H9 (cell line): ENCODE measurements at regions not wholly inside any gene's neighbourhood (a gene's known extent, or its start where the extent isn't known, plus 50 kb on each side); places are given as distances from the start of the nearest gene placed in this dataset.

Experiments
- DNase-seq: peaks from one replicate; pipeline ENCODE4 v3.0.0-alpha.2; 2017
- H2AFZ ChIP-seq: one replicate; pipeline ENCODE4 v1.6.1; 2013; ENCODE audit warnings: mild to moderate bottlenecking, low read length, control low read depth, moderate library complexity
- H2AK5ac ChIP-seq: 2 replicates; pipeline ENCODE4 v1.6.1; 2013; ENCODE audit warnings: low read length, control low read depth, mixed read lengths; ENCODE audit not compliant: insufficient read length
- H2BK120ac ChIP-seq: one replicate; pipeline ENCODE4 v1.6.1; 2013; ENCODE audit warnings: low read depth, mild to moderate bottlenecking, low read length, control low read depth, inconsistent platforms; ENCODE audit not compliant: poor library complexity, severe bottlenecking
- H2BK12ac ChIP-seq: 2 replicates; pipeline ENCODE4 v1.6.1; 2013; ENCODE audit warnings: low read length, control low read depth, mixed read lengths, low read depth; ENCODE audit not compliant: insufficient read length
- H2BK15ac ChIP-seq: 2 replicates; pipeline ENCODE4 v1.6.1; 2013; ENCODE audit warnings: low read depth, low read length, control low read depth
- H2BK20ac ChIP-seq: one replicate; pipeline ENCODE4 v1.6.1; 2013; ENCODE audit warnings: low read depth, mild to moderate bottlenecking, low read length, control low read depth, inconsistent platforms; ENCODE audit not compliant: poor library complexity, severe bottlenecking
- H2BK5ac ChIP-seq: 2 replicates; pipeline ENCODE4 v1.6.1; 2013; ENCODE audit warnings: low read length, control low read depth, mixed read lengths; ENCODE audit not compliant: insufficient read length
- H3K14ac ChIP-seq: 2 replicates; pipeline ENCODE4 v1.6.1; 2013; ENCODE audit warnings: low read length, control low read depth; ENCODE audit not compliant: insufficient read depth
- H3K18ac ChIP-seq: 2 replicates; pipeline ENCODE4 v1.6.1; 2013; ENCODE audit warnings: low read depth, mild to moderate bottlenecking, mixed read lengths, low read length, control low read depth; ENCODE audit not compliant: insufficient read length
- H3K23ac ChIP-seq: 2 replicates; pipeline ENCODE4 v1.6.1; 2013; ENCODE audit warnings: low read length, control low read depth, mixed read lengths, low read depth; ENCODE audit not compliant: insufficient read length
- H3K23me2 ChIP-seq: 2 replicates; pipeline ENCODE4 v1.6.1; 2013; ENCODE audit warnings: low read depth, mild to moderate bottlenecking, mixed read lengths, low read length, control low read depth; ENCODE audit not compliant: insufficient read length, poor library complexity, severe bottlenecking
- H3K27ac ChIP-seq: 2 replicates; pipeline ENCODE4 v1.5.1; 2013; ENCODE audit warnings: low read length, control low read depth, mixed read lengths, low read depth; ENCODE audit not compliant: insufficient read length
- H3K27me3 ChIP-seq: 2 replicates; pipeline ENCODE4 v1.6.1; 2013; ENCODE audit warnings: low read length, control low read depth, inconsistent platforms; ENCODE audit not compliant: insufficient read depth
- H3K4ac ChIP-seq: 2 replicates; pipeline ENCODE4 v1.6.1; 2013; ENCODE audit warnings: low read depth, mild to moderate bottlenecking, control low read depth, inconsistent platforms, low read length, moderate library complexity
- H3K4me1 ChIP-seq: 2 replicates; pipeline ENCODE4 v1.6.1; 2013; ENCODE audit warnings: low read length, control low read depth, inconsistent platforms; ENCODE audit not compliant: insufficient read depth
- H3K4me2 ChIP-seq: 2 replicates; pipeline ENCODE4 v1.6.1; 2013; ENCODE audit warnings: low read length, control low read depth, mixed read lengths; ENCODE audit not compliant: insufficient read length, insufficient read depth
- H3K56ac ChIP-seq: 2 replicates; pipeline ENCODE4 v1.6.1; 2013; ENCODE audit warnings: low read depth, mild to moderate bottlenecking, mixed read lengths, low read length, control low read depth; ENCODE audit not compliant: insufficient read length
- H3K79me1 ChIP-seq: 2 replicates; pipeline ENCODE4 v1.6.1; 2013; ENCODE audit warnings: low read depth, mild to moderate bottlenecking, moderate library complexity, low read length, control low read depth, inconsistent platforms; ENCODE audit not compliant: insufficient read depth, poor library complexity, severe bottlenecking
- H3K79me2 ChIP-seq: 2 replicates; pipeline ENCODE4 v1.6.1; 2013; ENCODE audit warnings: low read length, control low read depth, inconsistent platforms; ENCODE audit not compliant: insufficient read depth
- H3K9ac ChIP-seq: 2 replicates; pipeline ENCODE4 v1.6.1; 2013; ENCODE audit warnings: low read length, control low read depth, mixed read lengths; ENCODE audit not compliant: insufficient read length; ENCODE audit errors: extremely low read depth
- H3K9me3 ChIP-seq: one replicate; pipeline ENCODE4 v1.6.1; 2013; ENCODE audit warnings: low read depth, low read length, inconsistent platforms; ENCODE audit not compliant: control insufficient read depth
- H3T11ph ChIP-seq: one replicate; pipeline ENCODE4 v1.6.1; 2013; ENCODE audit warnings: mild to moderate bottlenecking, low read length, control low read depth, inconsistent platforms
- H4K20me1 ChIP-seq: one replicate; pipeline ENCODE4 v1.6.1; 2013; ENCODE audit not compliant: control insufficient read depth, insufficient read length, insufficient read depth
- H4K5ac ChIP-seq: 2 replicates; pipeline ENCODE4 v1.6.1; 2013; ENCODE audit warnings: low read depth, mild to moderate bottlenecking, mixed read lengths, low read length, control low read depth; ENCODE audit not compliant: insufficient read length
- H4K8ac ChIP-seq: replicated peaks from 2 replicates; pipeline ENCODE4 v1.6.1; 2013; ENCODE audit warnings: low read length, control low read depth, mixed read lengths, low read depth; ENCODE audit not compliant: insufficient read length
- H4K91ac ChIP-seq: 2 replicates; pipeline ENCODE4 v1.6.1; 2013; ENCODE audit warnings: low read depth, mild to moderate bottlenecking, moderate library complexity, mixed read lengths, low read length, control low read depth; ENCODE audit not compliant: insufficient read length
- H3K27ac Mint-ChIP-seq, 3 experiments: 2 replicates in 2 of 3; 3 replicates in 1 of 3; pipeline ENCODE4 v1.8.0; 2020 to 2021; ENCODE audit warnings: mixed read lengths in 3 of 3, mild to moderate bottlenecking in 1 of 3, moderate library complexity in 1 of 3
- H3K27me3 Mint-ChIP-seq: 2 replicates; pipeline ENCODE4 v1.8.0; 2021; ENCODE audit warnings: low read depth, mild to moderate bottlenecking, moderate library complexity, mixed read lengths
- H3K36me3 Mint-ChIP-seq, 3 experiments: 2 replicates in 2 of 3; 3 replicates in 1 of 3; pipeline ENCODE4 v1.8.0; 2020 to 2021; ENCODE audit warnings: low read depth in 3 of 3, mixed read lengths in 3 of 3; ENCODE audit not compliant: insufficient read depth in 1 of 3
- H3K4me1 Mint-ChIP-seq, 2 experiments: 2 replicates each; pipeline ENCODE4 v1.8.0; 2020; ENCODE audit warnings: mixed read lengths in 2 of 2
- H3K4me3 Mint-ChIP-seq, 2 experiments: 2 replicates in 1 of 2; 3 replicates in 1 of 2; pipeline ENCODE4 v1.8.0; 2020 to 2021; ENCODE audit warnings: mild to moderate bottlenecking in 2 of 2, mixed read lengths in 2 of 2, moderate library complexity in 1 of 2
- H3K9me3 Mint-ChIP-seq, 2 experiments: 2 replicates in 1 of 2; 3 replicates in 1 of 2; pipeline ENCODE4 v1.8.0; 2020; ENCODE audit warnings: mild to moderate bottlenecking in 2 of 2, mixed read lengths in 2 of 2, moderate library complexity in 1 of 2
- CTCF ChIP-seq: fragments of 200-600 bp; sonication (generic); conservative IDR thresholded peaks from 3 replicates; pipeline ENCODE4 v1.8.0; 2021; ENCODE audit warnings: antibody characterized with exemption, mild to moderate bottlenecking
- WGBS: extraction: QIAGEN DNeasy Blood & Tissue Kit; methylation state at CpG from one replicate; pipeline ENCODE4 v1.1.7; 2013; ENCODE audit warnings: missing lambda C conversion rate, low lambda C conversion rate, mixed read lengths; ENCODE audit not compliant: insufficient read length; ENCODE audit errors: extremely low coverage; 5-methylcytosine and 5-hydroxymethylcytosine counted together

- H4K5ac ChIP-seq: no peak overlapping the region
- H3K56ac ChIP-seq: no peak overlapping the region
- H2BK5ac ChIP-seq: no peak overlapping the region
- no peak overlapping the region for H3K23ac ChIP-seq
- DNase-seq: peak; percentile 79
- Mint-ChIP-seq H3K4me1 (peaks cover 15 to 16% of the 10 kb centered on the region in 2 experiments), H3K9me3 (peaks cover 0 to 2% of the 10 kb centered on the region in 2 experiments; a peak in 1 of 5 replicates), H3K27me3 (peaks cover 36% of the 10 kb centered on the region), H3K36me3 (no peaks in the 10 kb centered on the region), H3K27ac (no peak overlapping the region), H3K4me3 (peak overlapping the region in 1 of 2 experiments; percentile 19; a peak in 1 of 5 replicates)
- H2BK12ac ChIP-seq: no peak overlapping the region
- H4K8ac ChIP-seq: no peak overlapping the region
- no peak overlapping the region for H4K91ac ChIP-seq
- no peak overlapping the region for H2AK5ac ChIP-seq
- H3K23me2 ChIP-seq: no peaks in the 10 kb centered on the region
- H2BK120ac ChIP-seq: no peak overlapping the region
- peak overlapping the region; percentile 12 for H3K4me2 ChIP-seq
- H3K27ac ChIP-seq: no peak overlapping the region
- H3K4ac ChIP-seq: no peak overlapping the region
- no peak overlapping the region for H3T11ph ChIP-seq
- no peaks in the 10 kb centered on the region for H3K79me2 ChIP-seq
- no peaks in the 10 kb centered on the region for H3K9me3 ChIP-seq
- no peak overlapping the region for H2AFZ ChIP-seq
- no peaks in the 10 kb centered on the region for H4K20me1 ChIP-seq
- H3K18ac ChIP-seq: no peak overlapping the region
- no peak overlapping the region for H2BK20ac ChIP-seq
- H3K27me3 ChIP-seq: peaks cover 4% of the 10 kb centered on the region; the same call in 1 of the 2 replicates
- no peaks in the 10 kb centered on the region for H3K79me1 ChIP-seq
- H2BK15ac ChIP-seq: no peak overlapping the region
- peaks cover 2% of the 10 kb centered on the region; the same call in 1 of the 2 replicates for H3K4me1 ChIP-seq
- TF ChIP-seq CTCF: peak; percentile 78
- H3K9ac ChIP-seq: no peak overlapping the region
- no peak overlapping the region for H3K14ac ChIP-seq
- WGBS: no CpG with 5 or more reads among the region's 25 CpGs
Observed at GRCh38 chr11:33996498-33997454, 54.8 kb upstream of the CAPRIN1 start.
